ENCODE measurements at regions not wholly inside any gene's neighbourhood (a gene's known extent, or its start where the extent isn't known, plus 50 kb on each side); places are given as distances from the start of the nearest gene placed in this dataset.

- no peak for DNase-seq (ENCODE audit: low read depth in 2 of 2)
These were observed 351.2 kb upstream of the DYNLRB2 start for GRCh38 chr16:80189476-80190175.

GRCh38 chr16:80176114-80176513 is 364.7 kb upstream of the DYNLRB2 start:
- DNase-seq (ENCODE audit: low read depth in 2 of 2), result no peak

GRCh38 chr16:80175011-80175410 is 365.8 kb upstream of the DYNLRB2 start:
- DNase-seq (ENCODE audit: low read depth in 2 of 2), result no peak

GRCh38 chr16:80174416-80174815 is 366.4 kb upstream of the DYNLRB2 start:
- DNase-seq (ENCODE audit: low read depth in 2 of 2), result no peak

GRCh38 chr16:80171746-80172145 is 369.0 kb upstream of the DYNLRB2 start:
- DNase-seq (ENCODE audit: low read depth in 2 of 2), result no peak

- DNase-seq (ENCODE audit: low read depth in 2 of 2), result no peak
These were observed 369.6 kb upstream of the DYNLRB2 start for GRCh38 chr16:80171199-80171598.

GRCh38 chr16:80167657-80168390 is 373.0 kb upstream of the DYNLRB2 start:
- DNase-seq (ENCODE audit: low read depth in 2 of 2), result no peak

- no peak for DNase-seq (ENCODE audit: low read depth in 2 of 2)
These were observed 374.7 kb upstream of the DYNLRB2 start for GRCh38 chr16:80166082-80166481.

GRCh38 chr16:80164966-80165550 is 375.7 kb upstream of the DYNLRB2 start:
- DNase-seq (ENCODE audit: low read depth in 2 of 2), result no peak

GRCh38 chr16:80163339-80163738 is 377.5 kb upstream of the DYNLRB2 start:
- DNase-seq (ENCODE audit: low read depth in 2 of 2), result no peak

GRCh38 chr16:80161799-80162739 is 378.7 kb upstream of the DYNLRB2 start:
- no peak for DNase-seq (ENCODE audit: low read depth in 2 of 2)

GRCh38 chr16:80158766-80159165 is 382.0 kb upstream of the DYNLRB2 start:
- no peak for DNase-seq (ENCODE audit: low read depth in 2 of 2)

- DNase-seq (ENCODE audit: low read depth in 2 of 2), result no peak
These were observed 389.1 kb upstream of the DYNLRB2 start for GRCh38 chr16:80151722-80152111.

- DNase-seq (ENCODE audit: low read depth in 2 of 2), result no peak
These were observed 389.6 kb upstream of the DYNLRB2 start for GRCh38 chr16:80150978-80151721.

GRCh38 chr16:80148826-80149225 is 392.0 kb upstream of the DYNLRB2 start:
- DNase-seq (ENCODE audit: low read depth in 2 of 2), result no peak

- DNase-seq (ENCODE audit: low read depth in 2 of 2), result no peak
These were observed 393.7 kb upstream of the DYNLRB2 start for GRCh38 chr16:80147026-80147655.

- DNase-seq (ENCODE audit: low read depth in 2 of 2), result no peak
These were observed 396.6 kb upstream of the DYNLRB2 start for GRCh38 chr16:80144191-80144590.

GRCh38 chr16:80142940-80143339 is 397.9 kb upstream of the DYNLRB2 start:
- no peak for DNase-seq (ENCODE audit: low read depth in 2 of 2)

- DNase-seq (ENCODE audit: low read depth in 2 of 2), result no peak
These were observed 398.5 kb upstream of the DYNLRB2 start for GRCh38 chr16:80142281-80142680.

- DNase-seq (ENCODE audit: low read depth in 2 of 2), result no peak
These were observed 411.0 kb upstream of the DYNLRB2 start for GRCh38 chr16:80129791-80130190.

GRCh38 chr16:80125677-80126076 is 415.1 kb upstream of the DYNLRB2 start:
- no peak for DNase-seq (ENCODE audit: low read depth in 2 of 2)
